GM12891 (cell line): ENCODE measurements at regions not wholly inside any gene's neighbourhood (a gene's known extent, or its start where the extent isn't known, plus 50 kb on each side); places are given as distances from the start of the nearest gene placed in this dataset.

Experiments used
- POLR2A ChIP-seq: IDR thresholded peaks from 2 replicates; pipeline ENCODE4 v1.6.1; 2011; ENCODE audit warnings: low read depth, low read length, control low read depth
- POU2F2 ChIP-seq: IDR thresholded peaks from 2 replicates; pipeline ENCODE4 v1.6.1; 2011; ENCODE audit warnings: low read depth, mild to moderate bottlenecking, control low read depth, low read length, moderate library complexity
- TAF1 ChIP-seq: IDR thresholded peaks from 2 replicates; pipeline ENCODE4 v1.6.1; 2011; ENCODE audit warnings: low read depth, low read length, control low read depth

GRCh38 chr3:127072971-127073783 is 90.3 kb downstream of the PLXNA1 start:
- no peak for TF ChIP-seq POLR2A
- TF ChIP-seq TAF1: no peak
- no peak for TF ChIP-seq POU2F2
